UCSD-AML1 (cell line): ENCODE measurements at regions not wholly inside any gene's neighbourhood (a gene's known extent, or its start where the extent isn't known, plus 50 kb on each side); places are given as distances from the start of the nearest gene placed in this dataset.

ENCODE experiments used
- DNase-seq: peaks from one replicate; lab custom pipeline; 2025; ENCODE audit not compliant: unreplicated experiment; lab: John Stamatoyannopoulos, UW

- no peak for DNase-seq
Measured at GRCh38 chr7:53940483-53940882, 601.7 kb upstream of the VSTM2A start.

GRCh38 chr7:53947732-53948131, 594.4 kb upstream of the VSTM2A start:
- no peak for DNase-seq

GRCh38 chr7:53965716-53966115, 576.5 kb upstream of the VSTM2A start:
- DNase-seq = no peak

- DNase-seq = no peak
Measured at GRCh38 chr7:53983480-53983879, 558.7 kb upstream of the VSTM2A start.

GRCh38 chr7:53984776-53985175, 557.4 kb upstream of the VSTM2A start:
- DNase-seq = no peak

GRCh38 chr7:53988376-53988775, 553.8 kb upstream of the VSTM2A start:
- DNase-seq = no peak

GRCh38 chr7:53993224-53993623, 549.0 kb upstream of the VSTM2A start:
- no peak for DNase-seq

- DNase-seq = no peak
Measured at GRCh38 chr7:53996876-53997275, 545.3 kb upstream of the VSTM2A start.

- no peak for DNase-seq
Measured at GRCh38 chr7:54014765-54015164, 527.4 kb upstream of the VSTM2A start.

GRCh38 chr7:54015251-54015650, 526.9 kb upstream of the VSTM2A start:
- no peak for DNase-seq

GRCh38 chr7:54037873-54038272, 504.3 kb upstream of the VSTM2A start:
- no peak for DNase-seq

- DNase-seq = no peak
Measured at GRCh38 chr7:54060643-54061042, 481.5 kb upstream of the VSTM2A start.

GRCh38 chr7:54066643-54067042, 475.5 kb upstream of the VSTM2A start:
- DNase-seq = no peak

GRCh38 chr7:54069843-54070242, 472.3 kb upstream of the VSTM2A start:
- no peak for DNase-seq

- DNase-seq = no peak
Measured at GRCh38 chr7:54072710-54073109, 469.5 kb upstream of the VSTM2A start.

GRCh38 chr7:54076616-54077015, 465.6 kb upstream of the VSTM2A start:
- no peak for DNase-seq

GRCh38 chr7:54080525-54080924, 461.6 kb upstream of the VSTM2A start:
- no peak for DNase-seq

- DNase-seq = no peak
Measured at GRCh38 chr7:54080971-54081370, 461.2 kb upstream of the VSTM2A start.

- DNase-seq = no peak
Measured at GRCh38 chr7:54084340-54084739, 457.8 kb upstream of the VSTM2A start.

- no peak for DNase-seq
Measured at GRCh38 chr7:54090652-54091213, 451.4 kb upstream of the VSTM2A start.

- DNase-seq = no peak
Measured at GRCh38 chr7:54091322-54091721, 450.9 kb upstream of the VSTM2A start.

GRCh38 chr7:54097886-54098285, 444.3 kb upstream of the VSTM2A start:
- DNase-seq = no peak

- DNase-seq = no peak
Measured at GRCh38 chr7:54109501-54109900, 432.7 kb upstream of the VSTM2A start.
